RWPE1 (cell line): ENCODE measurements at regions not wholly inside any gene's neighbourhood (a gene's known extent, or its start where the extent isn't known, plus 50 kb on each side); places are given as distances from the start of the nearest gene placed in this dataset.

Source experiments
- CTCF ChIA-PET: fragments of 350-600 bp; sonication (Branson Sonifier 250); formaldehyde crosslinking; extraction: SDS; loops from one replicate; lab custom pipeline; 2021; lab: Yijun Ruan, JAX
- POLR2A ChIA-PET: fragments of 400-600 bp; formaldehyde crosslinking; extraction: SDS; loops from one replicate; lab custom pipeline; 2020; ENCODE audit warnings: antibody characterized with exemption; ENCODE audit not compliant: low non-redundant PET; lab: Yijun Ruan, JAX
- DNase-seq: peaks from one replicate; pipeline ENCODE4 v3.0.0; 2012; ENCODE audit warnings: low spot score
- H3K27ac ChIP-seq: fragments of 450-650 bp; 2 replicates; pipeline ENCODE4 v1.5.1; 2017
- TF ChIP-seq, protein P1 (sequence below): fragments of 450-650 bp; conservative IDR thresholded peaks from 2 replicates; pipeline ENCODE4 v1.5.1; 2017; ENCODE audit warnings: low read depth, mild to moderate bottlenecking

DNA sequence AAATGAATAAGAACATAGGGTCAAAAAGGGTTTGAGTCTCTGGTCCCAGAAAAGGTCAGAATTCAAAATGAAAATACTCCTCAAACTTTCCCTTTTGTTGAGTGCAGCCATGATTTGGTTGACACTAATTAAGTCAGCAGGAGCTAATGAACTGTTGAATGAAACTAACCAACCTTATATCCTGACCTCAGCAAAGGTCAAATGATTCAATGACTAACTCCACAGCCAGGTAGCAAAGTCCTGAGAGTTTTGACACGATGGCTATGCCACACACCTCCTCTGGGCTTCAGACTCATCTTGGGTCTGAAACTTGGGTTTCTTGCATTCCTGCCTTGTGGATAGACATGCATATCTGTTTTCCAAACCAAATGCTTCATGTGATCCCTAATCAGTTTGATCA lies 172.3 kb downstream of the INO80D start:
- H3K27ac ChIP-seq, result no peak overlapping the region
- CTCF ChIA-PET, result no interaction called here
- DNase-seq, result no peak
- TF ChIP-seq, protein P1, sequence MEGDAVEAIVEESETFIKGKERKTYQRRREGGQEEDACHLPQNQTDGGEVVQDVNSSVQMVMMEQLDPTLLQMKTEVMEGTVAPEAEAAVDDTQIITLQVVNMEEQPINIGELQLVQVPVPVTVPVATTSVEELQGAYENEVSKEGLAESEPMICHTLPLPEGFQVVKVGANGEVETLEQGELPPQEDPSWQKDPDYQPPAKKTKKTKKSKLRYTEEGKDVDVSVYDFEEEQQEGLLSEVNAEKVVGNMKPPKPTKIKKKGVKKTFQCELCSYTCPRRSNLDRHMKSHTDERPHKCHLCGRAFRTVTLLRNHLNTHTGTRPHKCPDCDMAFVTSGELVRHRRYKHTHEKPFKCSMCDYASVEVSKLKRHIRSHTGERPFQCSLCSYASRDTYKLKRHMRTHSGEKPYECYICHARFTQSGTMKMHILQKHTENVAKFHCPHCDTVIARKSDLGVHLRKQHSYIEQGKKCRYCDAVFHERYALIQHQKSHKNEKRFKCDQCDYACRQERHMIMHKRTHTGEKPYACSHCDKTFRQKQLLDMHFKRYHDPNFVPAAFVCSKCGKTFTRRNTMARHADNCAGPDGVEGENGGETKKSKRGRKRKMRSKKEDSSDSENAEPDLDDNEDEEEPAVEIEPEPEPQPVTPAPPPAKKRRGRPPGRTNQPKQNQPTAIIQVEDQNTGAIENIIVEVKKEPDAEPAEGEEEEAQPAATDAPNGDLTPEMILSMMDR, result no peak
- POLR2A ChIA-PET, result no interaction called here

DNA sequence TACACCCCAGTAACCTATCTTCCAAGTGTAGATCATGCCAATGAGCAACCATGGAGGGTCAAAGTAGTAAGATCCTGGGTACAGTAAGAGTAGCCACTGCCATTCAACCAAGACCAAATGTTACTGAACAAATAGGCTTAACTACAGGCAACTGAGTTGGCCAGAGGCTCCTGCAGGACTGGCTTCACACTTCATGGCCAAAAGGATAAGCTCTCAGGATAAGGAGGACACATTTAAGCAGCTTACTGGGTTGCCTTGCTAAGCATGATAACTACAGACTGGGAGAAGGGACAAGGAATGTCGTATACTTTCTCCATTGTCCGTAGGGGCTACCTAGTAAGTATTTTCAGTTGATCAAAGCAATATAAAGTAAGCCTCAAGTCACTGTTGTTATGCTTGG lies 174.7 kb downstream of the INO80D start:
- DNase-seq, result no peak
- ChIA-PET CTCF (interaction anchor here (0.6 to 1.1 kb wide), 2 partner anchors 15 to 166 kb away, joined by 3 read pairs; no protein-coding TSS in a partner anchor), POLR2A (no interaction called here)
- no peak overlapping the region for H3K27ac ChIP-seq
- TF ChIP-seq, protein P1, result no peak

DNA sequence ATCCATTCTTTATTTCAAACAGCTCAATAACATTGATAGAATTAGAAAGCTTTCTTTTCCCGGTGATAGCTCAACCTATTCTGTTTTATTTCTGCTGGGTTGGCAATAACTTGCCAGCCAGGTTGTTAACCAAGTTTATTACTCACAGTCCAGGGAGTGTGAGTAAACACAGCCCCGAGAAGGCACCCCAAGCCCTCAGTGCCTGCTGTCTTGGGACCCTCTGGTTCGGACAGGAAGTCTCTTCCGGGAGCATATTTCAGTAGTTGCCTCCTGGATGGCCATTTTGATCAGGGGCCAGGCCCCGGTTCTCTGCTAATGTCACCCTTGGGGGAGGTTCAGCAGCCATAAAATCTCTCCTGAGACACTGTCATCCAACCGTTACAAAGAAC lies 176.8 kb downstream of the INO80D start:
- TF ChIP-seq, protein P1, result no peak
- ChIA-PET POLR2A (no interaction called here), CTCF (interaction anchor here (0.8 kb wide), 1 partner anchor 17 kb away, joined by 3 read pairs; no protein-coding TSS in a partner anchor)
- H3K27ac ChIP-seq, result no peak overlapping the region
- no peak for DNase-seq

DNA sequence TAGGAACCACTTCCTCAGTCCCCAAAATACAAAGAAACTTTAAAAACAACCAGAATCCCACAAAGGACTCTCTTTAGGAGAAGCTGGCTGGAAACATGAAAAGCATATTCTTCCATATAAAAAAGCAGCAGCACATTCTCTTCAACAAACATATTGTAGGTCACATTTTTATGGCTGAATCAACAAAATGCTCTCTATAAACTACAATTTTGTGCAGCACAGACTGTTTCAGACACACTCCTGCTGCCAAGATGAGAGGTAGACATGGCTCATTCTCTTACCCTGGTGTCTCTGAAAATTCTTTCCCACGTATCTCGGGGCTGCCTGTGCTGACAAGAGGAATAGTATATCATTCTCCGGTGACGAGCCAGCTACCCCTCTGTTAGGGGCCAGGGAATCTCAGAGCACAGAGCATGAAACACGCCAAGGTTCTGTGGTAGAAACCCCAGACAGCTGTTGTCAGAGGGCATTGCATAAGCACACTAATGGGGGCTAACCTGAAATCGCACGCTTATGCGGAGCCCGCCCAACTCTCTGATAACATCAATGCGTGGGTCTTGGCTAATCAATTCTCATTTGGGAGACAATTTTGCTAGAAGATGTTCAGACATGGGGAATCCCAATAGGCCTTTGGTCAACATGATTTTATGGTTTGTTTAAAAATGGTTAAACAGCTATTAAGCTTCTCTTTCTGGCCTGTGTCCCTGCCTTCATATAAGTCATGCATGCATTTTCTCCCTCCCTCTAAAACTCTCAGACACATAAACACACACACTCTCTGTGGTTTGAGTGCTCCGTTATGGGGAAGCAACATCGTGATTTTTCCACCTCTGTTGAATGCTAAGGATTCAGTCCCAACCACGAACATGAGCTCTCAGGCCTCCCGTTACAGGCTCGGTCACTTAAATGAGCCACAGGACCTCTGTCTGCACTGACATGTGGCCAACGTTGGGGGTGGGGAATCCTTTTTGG lies 177.5 kb downstream of the INO80D start:
- DNase-seq, result no peak
- POLR2A ChIA-PET, result no interaction called here
- CTCF ChIA-PET, result interaction anchor here (0.8 kb wide), 1 partner anchor 18 kb away, joined by 3 read pairs; no protein-coding TSS in a partner anchor
- TF ChIP-seq, protein P1, result no peak
- H3K27ac ChIP-seq, result no peak overlapping the region

DNA sequence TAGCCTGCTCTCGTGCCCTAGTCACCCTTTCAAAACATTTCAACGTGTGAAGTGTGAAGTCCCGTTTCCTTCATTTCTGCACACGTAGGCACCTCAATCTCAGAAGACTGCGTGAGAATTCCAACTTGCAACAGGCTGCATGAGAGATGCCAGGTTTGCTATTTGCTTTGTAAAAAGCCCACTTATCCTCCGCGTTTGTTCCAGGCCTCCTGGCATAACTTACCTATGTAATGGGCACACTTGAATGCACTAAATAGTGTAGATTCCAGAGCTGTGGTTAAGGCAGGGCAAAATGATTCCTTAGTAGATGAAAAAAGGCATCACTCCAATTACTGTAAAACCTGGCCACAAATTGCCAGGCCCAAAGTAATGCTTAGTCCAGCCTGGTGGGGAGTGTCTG lies 179.6 kb downstream of the INO80D start:
- ChIA-PET POLR2A (no interaction called here), CTCF (no interaction called here)
- TF ChIP-seq, protein P1, result no peak
- H3K27ac ChIP-seq, result no peak overlapping the region
- DNase-seq, result no peak

DNA sequence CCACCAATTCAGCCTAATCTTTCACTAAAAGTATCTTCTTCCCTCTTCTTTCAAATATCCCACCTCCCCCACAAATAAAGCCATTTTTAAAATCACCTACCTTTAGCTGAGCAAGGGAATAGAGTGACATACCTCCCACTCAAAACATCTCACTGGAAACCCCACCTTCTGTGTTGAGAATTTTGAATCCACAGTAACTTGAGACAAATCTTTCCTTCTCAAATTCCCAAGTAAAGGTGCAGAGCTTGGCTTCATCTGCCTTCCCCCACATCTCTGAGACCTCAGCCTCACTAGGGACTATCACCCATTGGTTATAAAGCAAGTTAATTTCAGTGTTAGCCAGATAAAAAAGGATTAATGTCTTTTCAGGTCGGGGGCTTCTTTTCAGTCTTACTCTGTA lies 180.4 kb downstream of the INO80D start:
- DNase-seq, result no peak
- POLR2A ChIA-PET, result no interaction called here
- H3K27ac ChIP-seq, result no peak overlapping the region
- CTCF ChIA-PET, result no interaction called here
- TF ChIP-seq, protein P1, result no peak
